HEK293 (cell line): ENCODE measurements at regions not wholly inside any gene's neighbourhood (a gene's known extent, or its start where the extent isn't known, plus 50 kb on each side); places are given as distances from the start of the nearest gene placed in this dataset.

Experiments used
- CTCF ChIA-PET: fragments of 350-600 bp; formaldehyde crosslinking; extraction: SDS; loops from one replicate; lab custom pipeline; 2021; ENCODE audit warnings: antibody characterized with exemption; lab: Yijun Ruan, JAX
- POLR2A ChIA-PET: fragments of 300-600 bp; formaldehyde crosslinking; extraction: SDS; loops from one replicate; lab custom pipeline; 2020; ENCODE audit warnings: antibody characterized with exemption, inconsistent platforms; lab: Yijun Ruan, JAX
- H3K27ac ChIP-seq: fragments of 200-500 bp; sonication (Bioruptor generic); 2 replicates; pipeline ENCODE4 v1.5.1; 2014; ENCODE audit warnings: low read depth, low read length, control low read depth, inconsistent platforms; ENCODE audit errors: extremely low read depth
- H3K36me3 ChIP-seq, 2 experiments: fragments of 200-500 bp in 1 of 2; sonication (Bioruptor generic) in 1 of 2; 1 replicate in 1 of 2; 2 replicates in 1 of 2; pipeline ENCODE4 v1.5.1; 2014 to 2017; ENCODE audit warnings: inconsistent platforms in 2 of 2, low read length in 2 of 2; ENCODE audit not compliant: control insufficient read depth in 2 of 2, insufficient read depth in 1 of 2
- H3K4me1 ChIP-seq: fragments of 200-500 bp; sonication (Bioruptor generic); 2 replicates; pipeline ENCODE4 v1.5.1; 2014; ENCODE audit warnings: mild to moderate bottlenecking, low read length, inconsistent platforms; ENCODE audit not compliant: control insufficient read depth, insufficient read depth
- H3K4me3 ChIP-seq: 2 replicates; pipeline ENCODE4 v1.5.1; 2011; ENCODE audit warnings: low read depth, mild to moderate bottlenecking, control low read depth, low read length, moderate library complexity
- H3K9me3 ChIP-seq: fragments of 200-500 bp; sonication (Bioruptor generic); 2 replicates; pipeline ENCODE4 v1.5.1; 2014; ENCODE audit warnings: low read depth, low read length, inconsistent platforms; ENCODE audit not compliant: control insufficient read depth, insufficient read depth
- GLI2 ChIP-seq: fragments of 450-650 bp; formaldehyde crosslinking; IDR thresholded peaks from 2 replicates; pipeline ENCODE4; 2017; ENCODE audit warnings: missing biosample characterization, missing genetic modification characterization, low read depth, borderline replicate concordance
- PRDM6 ChIP-seq: fragments of 450-650 bp; formaldehyde crosslinking; IDR thresholded peaks from 2 replicates; pipeline ENCODE4 v1.5.1; 2017; ENCODE audit warnings: missing biosample characterization, missing genetic modification characterization
- YY1 ChIP-seq: fragments of 450-650 bp; formaldehyde crosslinking; IDR thresholded peaks from 2 replicates; pipeline ENCODE4 v1.5.1; 2018; ENCODE audit warnings: missing biosample characterization, missing genetic modification characterization
- ZBTB17 ChIP-seq: fragments of 450-650 bp; formaldehyde crosslinking; IDR thresholded peaks from 2 replicates; pipeline ENCODE4 v1.5.1; 2016; ENCODE audit warnings: missing biosample characterization, missing genetic modification characterization
- ZBTB20 ChIP-seq: fragments of 450-650 bp; formaldehyde crosslinking; IDR thresholded peaks from 2 replicates; pipeline ENCODE4 v1.5.1; 2016; ENCODE audit warnings: missing biosample characterization, missing genetic modification characterization
- ZBTB48 ChIP-seq: fragments of 450-650 bp; formaldehyde crosslinking; IDR thresholded peaks from 2 replicates; pipeline ENCODE4 v1.5.1; 2016; ENCODE audit warnings: missing biosample characterization, missing genetic modification characterization
- ZFP3 ChIP-seq: fragments of 450-650 bp; formaldehyde crosslinking; IDR thresholded peaks from 2 replicates; pipeline ENCODE4 v1.5.1; 2016; ENCODE audit warnings: low read depth, missing biosample characterization, missing genetic modification characterization
- ZNF10 ChIP-seq: fragments of 450-650 bp; formaldehyde crosslinking; IDR thresholded peaks from 2 replicates; pipeline ENCODE4 v1.5.1; 2017; ENCODE audit warnings: missing biosample characterization, missing genetic modification characterization
- ZNF148 ChIP-seq: fragments of 450-650 bp; formaldehyde crosslinking; IDR thresholded peaks from 2 replicates; pipeline ENCODE4 v1.5.0; 2017; ENCODE audit warnings: missing biosample characterization, missing genetic modification characterization, borderline replicate concordance
- ZNF175 ChIP-seq: fragments of 450-650 bp; formaldehyde crosslinking; IDR thresholded peaks from 2 replicates; pipeline ENCODE4 v1.5.1; 2016; ENCODE audit warnings: missing biosample characterization, missing genetic modification characterization
- ZNF19 ChIP-seq: fragments of 450-650 bp; formaldehyde crosslinking; IDR thresholded peaks from 2 replicates; pipeline ENCODE4; 2016; ENCODE audit warnings: missing biosample characterization, missing genetic modification characterization, low read depth
- ZNF274 ChIP-seq, 2 experiments: fragments of 200-500 bp in 1 of 2; fragments of 450-650 bp in 1 of 2; sonication (Bioruptor generic) in 1 of 2; formaldehyde crosslinking in 1 of 2; IDR thresholded peaks; 2 replicates each; pipeline versions ENCODE4 v1.5.1 to v1.6.1; 2014 to 2016; ENCODE audit warnings: borderline replicate concordance in 1 of 2, inconsistent platforms in 1 of 2, low read length in 1 of 2, missing biosample characterization in 1 of 2, missing genetic modification characterization in 1 of 2
- ZNF366 ChIP-seq: fragments of 450-650 bp; formaldehyde crosslinking; conservative IDR thresholded peaks from 2 replicates; pipeline ENCODE4 v1.5.1; 2016; ENCODE audit warnings: missing biosample characterization, missing genetic modification characterization
- ZNF423 ChIP-seq: fragments of 450-650 bp; formaldehyde crosslinking; IDR thresholded peaks from 2 replicates; pipeline ENCODE4 v1.5.1; 2016; ENCODE audit warnings: missing biosample characterization, missing genetic modification characterization
- ZNF488 ChIP-seq: fragments of 450-650 bp; formaldehyde crosslinking; IDR thresholded peaks from 2 replicates; pipeline ENCODE4 v1.5.1; 2016; ENCODE audit warnings: missing biosample characterization, missing genetic modification characterization
- ZNF514 ChIP-seq: fragments of 450-650 bp; formaldehyde crosslinking; IDR thresholded peaks from 2 replicates; pipeline ENCODE4 v1.5.1; 2016; ENCODE audit warnings: missing biosample characterization, missing genetic modification characterization
- ZNF558 ChIP-seq: fragments of 450-650 bp; formaldehyde crosslinking; IDR thresholded peaks from 2 replicates; pipeline ENCODE4 v1.5.1; 2016; ENCODE audit warnings: missing biosample characterization, missing genetic modification characterization
- ZNF561 ChIP-seq: fragments of 450-650 bp; IDR thresholded peaks from 2 replicates; pipeline ENCODE4 v1.5.1; 2018; ENCODE audit warnings: missing biosample characterization, missing genetic modification characterization, borderline replicate concordance
- ZNF580 ChIP-seq: fragments of 450-650 bp; formaldehyde crosslinking; IDR thresholded peaks from 2 replicates; pipeline ENCODE4 v1.5.1; 2016; ENCODE audit warnings: missing biosample characterization, missing genetic modification characterization
- ZNF624 ChIP-seq: fragments of 450-650 bp; formaldehyde crosslinking; IDR thresholded peaks from 2 replicates; pipeline ENCODE4 v1.5.1; 2017; ENCODE audit warnings: missing biosample characterization, missing genetic modification characterization
- ZNF843 ChIP-seq: fragments of 450-650 bp; formaldehyde crosslinking; IDR thresholded peaks from 2 replicates; pipeline ENCODE4 v1.5.1; 2016; ENCODE audit warnings: missing biosample characterization, missing genetic modification characterization
- ZSCAN30 ChIP-seq: fragments of 450-650 bp; IDR thresholded peaks from 2 replicates; pipeline ENCODE4 v1.5.1; 2018; ENCODE audit warnings: missing biosample characterization, mild to moderate bottlenecking, missing genetic modification characterization, moderate library complexity
- TF ChIP-seq, protein P1 (sequence below): fragments of 450-650 bp; formaldehyde crosslinking; IDR thresholded peaks from 2 replicates; pipeline ENCODE4 v1.5.1; 2016; ENCODE audit warnings: missing biosample characterization, missing genetic modification characterization
- TF ChIP-seq, protein P2 (sequence below): fragments of 450-650 bp; formaldehyde crosslinking; IDR thresholded peaks from 2 replicates; pipeline ENCODE4 v1.5.1; 2016; ENCODE audit warnings: missing biosample characterization, missing genetic modification characterization
- TF ChIP-seq, protein P3 (sequence below): fragments of 450-650 bp; formaldehyde crosslinking; IDR thresholded peaks from 2 replicates; pipeline ENCODE4 v1.5.1; 2016; ENCODE audit warnings: missing biosample characterization, missing genetic modification characterization

- no peak for TF ChIP-seq ZNF843 (tag by site-specific recombination)
- TF ChIP-seq ZNF274 (IDR thresholded peaks at IDR 0.05; ENCODE audit: low read length) = no peak
- no peak for TF ChIP-seq ZNF274 (tag by site-specific recombination; IDR thresholded peaks at IDR 0.05; ENCODE audit: borderline replicate concordance)
- TF ChIP-seq ZFP3 (tag by site-specific recombination) = no peak
- no peak for TF ChIP-seq ZNF19 (tag by site-specific recombination)
- no peak for TF ChIP-seq PRDM6 (tag by site-specific recombination)
- TF ChIP-seq ZNF580 = 0 out of 2 replicates have a peak, but pooled peaks have one; percentile 34
- no peak for TF ChIP-seq ZNF514 (tag by site-specific recombination)
- no peak for TF ChIP-seq ZNF624 (tag by site-specific recombination)
- no peak for TF ChIP-seq GLI2 (tag by site-specific recombination)
- 0 out of 2 replicates have a peak, but pooled peaks have one; percentile 48 for TF ChIP-seq ZBTB48 (tag by site-specific recombination)
- no peak for TF ChIP-seq ZNF488 (tag by site-specific recombination)
- no peak for TF ChIP-seq ZNF558 (tag by site-specific recombination)
- no peak for TF ChIP-seq ZNF148 (tag by site-specific recombination)
- TF ChIP-seq, protein P1, sequence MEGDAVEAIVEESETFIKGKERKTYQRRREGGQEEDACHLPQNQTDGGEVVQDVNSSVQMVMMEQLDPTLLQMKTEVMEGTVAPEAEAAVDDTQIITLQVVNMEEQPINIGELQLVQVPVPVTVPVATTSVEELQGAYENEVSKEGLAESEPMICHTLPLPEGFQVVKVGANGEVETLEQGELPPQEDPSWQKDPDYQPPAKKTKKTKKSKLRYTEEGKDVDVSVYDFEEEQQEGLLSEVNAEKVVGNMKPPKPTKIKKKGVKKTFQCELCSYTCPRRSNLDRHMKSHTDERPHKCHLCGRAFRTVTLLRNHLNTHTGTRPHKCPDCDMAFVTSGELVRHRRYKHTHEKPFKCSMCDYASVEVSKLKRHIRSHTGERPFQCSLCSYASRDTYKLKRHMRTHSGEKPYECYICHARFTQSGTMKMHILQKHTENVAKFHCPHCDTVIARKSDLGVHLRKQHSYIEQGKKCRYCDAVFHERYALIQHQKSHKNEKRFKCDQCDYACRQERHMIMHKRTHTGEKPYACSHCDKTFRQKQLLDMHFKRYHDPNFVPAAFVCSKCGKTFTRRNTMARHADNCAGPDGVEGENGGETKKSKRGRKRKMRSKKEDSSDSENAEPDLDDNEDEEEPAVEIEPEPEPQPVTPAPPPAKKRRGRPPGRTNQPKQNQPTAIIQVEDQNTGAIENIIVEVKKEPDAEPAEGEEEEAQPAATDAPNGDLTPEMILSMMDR = peak; percentile 64; the same call in 1 of the 2 replicates
Observed at GRCh38 chr7:142323706-142324105, 65.8 kb upstream of the PRSS58 start (continued).

DNA sequence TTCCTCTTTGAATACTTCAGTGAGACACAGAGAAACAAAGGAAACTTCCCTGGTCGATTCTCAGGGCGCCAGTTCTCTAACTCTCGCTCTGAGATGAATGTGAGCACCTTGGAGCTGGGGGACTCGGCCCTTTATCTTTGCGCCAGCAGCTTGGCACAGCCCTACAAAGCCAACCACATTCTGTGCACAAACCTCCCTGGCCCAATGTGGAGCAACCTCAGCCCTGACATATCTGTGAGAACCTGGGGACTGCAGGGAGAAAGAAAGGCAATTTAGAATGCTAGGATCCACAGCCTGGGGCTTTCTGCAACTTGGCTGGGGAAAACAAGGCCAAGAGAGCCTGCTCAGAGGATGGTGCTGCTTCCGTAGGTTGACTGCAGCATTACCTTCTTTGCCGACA, 63.5 kb upstream of the PRSS58 start:
- no peaks in the 10 kb centered on the region for H3K9me3 ChIP-seq
- no peak overlapping the region for H3K27ac ChIP-seq
- CTCF ChIA-PET = interaction anchor here (0.8 to 1.8 kb wide), 3 partner anchors 18 to 34 kb away, joined by 3 to 7 read pairs (median 3); no protein-coding TSS in a partner anchor
- H3K36me3 ChIP-seq = no peaks in the 10 kb centered on the region
- POLR2A ChIA-PET = no interaction called here
- H3K4me1 ChIP-seq = no peaks in the 10 kb centered on the region
- no peak overlapping the region for H3K4me3 ChIP-seq
- TF ChIP-seq ZNF423 (no peak), ZNF366 (tag by site-specific recombination) (no peak), ZBTB17 (tag by site-specific recombination) (no peak), ZNF175 (tag by site-specific recombination) (no peak), ZBTB20 (tag by site-specific recombination) (no peak), ZNF561 (no peak), ZNF10 (tag by site-specific recombination) (no peak), YY1 (tag by site-specific recombination) (no peak), ZSCAN30 (no peak)
- TF ChIP-seq, protein P2, sequence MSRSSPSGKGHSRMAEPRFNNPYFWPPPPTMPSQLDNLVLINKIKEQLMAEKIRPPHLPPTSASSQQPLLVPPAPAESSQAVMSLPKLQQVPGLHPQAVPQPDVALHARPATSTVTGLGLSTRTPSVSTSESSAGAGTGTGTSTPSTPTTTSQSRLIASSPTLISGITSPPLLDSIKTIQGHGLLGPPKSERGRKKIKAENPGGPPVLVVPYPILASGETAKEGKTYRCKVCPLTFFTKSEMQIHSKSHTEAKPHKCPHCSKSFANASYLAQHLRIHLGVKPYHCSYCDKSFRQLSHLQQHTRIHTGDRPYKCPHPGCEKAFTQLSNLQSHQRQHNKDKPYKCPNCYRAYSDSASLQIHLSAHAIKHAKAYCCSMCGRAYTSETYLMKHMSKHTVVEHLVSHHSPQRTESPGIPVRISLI (tag by site-specific recombination) = no peak
- TF ChIP-seq, protein P3, sequence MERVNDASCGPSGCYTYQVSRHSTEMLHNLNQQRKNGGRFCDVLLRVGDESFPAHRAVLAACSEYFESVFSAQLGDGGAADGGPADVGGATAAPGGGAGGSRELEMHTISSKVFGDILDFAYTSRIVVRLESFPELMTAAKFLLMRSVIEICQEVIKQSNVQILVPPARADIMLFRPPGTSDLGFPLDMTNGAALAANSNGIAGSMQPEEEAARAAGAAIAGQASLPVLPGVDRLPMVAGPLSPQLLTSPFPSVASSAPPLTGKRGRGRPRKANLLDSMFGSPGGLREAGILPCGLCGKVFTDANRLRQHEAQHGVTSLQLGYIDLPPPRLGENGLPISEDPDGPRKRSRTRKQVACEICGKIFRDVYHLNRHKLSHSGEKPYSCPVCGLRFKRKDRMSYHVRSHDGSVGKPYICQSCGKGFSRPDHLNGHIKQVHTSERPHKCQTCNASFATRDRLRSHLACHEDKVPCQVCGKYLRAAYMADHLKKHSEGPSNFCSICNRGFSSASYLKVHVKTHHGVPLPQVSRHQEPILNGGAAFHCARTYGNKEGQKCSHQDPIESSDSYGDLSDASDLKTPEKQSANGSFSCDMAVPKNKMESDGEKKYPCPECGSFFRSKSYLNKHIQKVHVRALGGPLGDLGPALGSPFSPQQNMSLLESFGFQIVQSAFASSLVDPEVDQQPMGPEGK = no peak
